Prostate gland (tissue), 2 donors: ENCODE measurements at regions not wholly inside any gene's neighbourhood (a gene's known extent, or its start where the extent isn't known, plus 50 kb on each side); places are given as distances from the start of the nearest gene placed in this dataset.

Experiments
- POLR2A ChIP-seq: fragments of 450-650 bp; IDR thresholded peaks from one replicate; pipeline ENCODE4 v1.6.1; 2016; ENCODE audit warnings: antibody characterized with exemption, mild to moderate bottlenecking
- POLR2AphosphoS5 ChIP-seq: sonication (generic); formaldehyde crosslinking; IDR thresholded peaks from one replicate; pipeline ENCODE4 v1.6.1; 2017; ENCODE audit warnings: antibody characterized with exemption
- TF ChIP-seq, protein P1 (sequence below), 4 experiments: fragments of 200-600 bp in 2 of 4; fragments of 450-650 bp in 2 of 4; sonication (generic) in 2 of 4; IDR thresholded peaks; 1 replicate in 3 of 4; 2 replicates in 1 of 4; pipeline ENCODE4 v1.5.1; 2016 to 2019; ENCODE audit warnings: antibody characterized with exemption in 4 of 4, mild to moderate bottlenecking in 2 of 4, moderate library complexity in 2 of 4

DNA sequence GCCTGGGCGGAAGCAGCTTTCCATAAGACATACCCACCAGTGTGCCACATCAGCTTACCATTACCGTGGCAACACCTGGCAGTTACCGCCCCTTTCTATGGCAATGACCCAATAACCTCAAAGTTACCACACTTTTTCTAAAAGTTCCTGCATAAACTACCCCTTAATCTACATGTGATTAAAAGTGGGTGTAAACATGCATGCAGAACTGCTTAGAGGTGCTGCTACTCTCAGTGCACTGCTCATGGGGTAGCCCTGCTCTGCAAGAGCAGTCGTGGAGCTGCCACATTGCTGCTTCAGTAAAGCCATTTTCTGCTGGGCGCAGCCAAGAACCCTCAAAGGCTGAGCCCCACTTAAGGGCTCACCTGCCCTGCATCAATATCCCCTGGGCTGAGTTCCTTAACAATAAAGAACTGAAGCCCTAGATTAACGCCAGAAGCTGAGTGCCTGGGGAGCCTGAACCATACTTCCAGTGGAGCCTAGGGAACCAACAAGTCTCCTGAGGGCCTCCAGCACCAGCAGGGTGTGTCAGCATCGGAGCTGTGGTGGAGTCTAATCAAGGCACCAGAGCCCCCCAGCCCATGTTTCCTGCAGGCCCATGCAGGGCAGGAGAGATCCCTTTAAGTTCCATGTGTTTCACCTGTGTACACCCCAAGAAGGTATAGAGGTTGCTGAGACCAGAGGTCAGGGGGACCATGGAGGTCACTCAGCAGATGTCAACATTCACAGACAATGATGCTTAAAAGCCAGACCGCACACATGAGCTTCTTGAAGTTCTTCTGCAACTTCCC, 1198.1 kb downstream of the UQCRFS1 start:
- TF ChIP-seq, protein P1, sequence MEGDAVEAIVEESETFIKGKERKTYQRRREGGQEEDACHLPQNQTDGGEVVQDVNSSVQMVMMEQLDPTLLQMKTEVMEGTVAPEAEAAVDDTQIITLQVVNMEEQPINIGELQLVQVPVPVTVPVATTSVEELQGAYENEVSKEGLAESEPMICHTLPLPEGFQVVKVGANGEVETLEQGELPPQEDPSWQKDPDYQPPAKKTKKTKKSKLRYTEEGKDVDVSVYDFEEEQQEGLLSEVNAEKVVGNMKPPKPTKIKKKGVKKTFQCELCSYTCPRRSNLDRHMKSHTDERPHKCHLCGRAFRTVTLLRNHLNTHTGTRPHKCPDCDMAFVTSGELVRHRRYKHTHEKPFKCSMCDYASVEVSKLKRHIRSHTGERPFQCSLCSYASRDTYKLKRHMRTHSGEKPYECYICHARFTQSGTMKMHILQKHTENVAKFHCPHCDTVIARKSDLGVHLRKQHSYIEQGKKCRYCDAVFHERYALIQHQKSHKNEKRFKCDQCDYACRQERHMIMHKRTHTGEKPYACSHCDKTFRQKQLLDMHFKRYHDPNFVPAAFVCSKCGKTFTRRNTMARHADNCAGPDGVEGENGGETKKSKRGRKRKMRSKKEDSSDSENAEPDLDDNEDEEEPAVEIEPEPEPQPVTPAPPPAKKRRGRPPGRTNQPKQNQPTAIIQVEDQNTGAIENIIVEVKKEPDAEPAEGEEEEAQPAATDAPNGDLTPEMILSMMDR (IDR thresholded peaks at IDR 0.05) = no peak
- TF ChIP-seq POLR2A (no peak), POLR2AphosphoS5 (no peak)
